ENCODE measurements at regions not wholly inside any gene's neighbourhood (a gene's known extent, or its start where the extent isn't known, plus 50 kb on each side); places are given as distances from the start of the nearest gene placed in this dataset.

GRCh38 chr10:4359003-4359402 lies 467.0 kb upstream of the AKR1E2 start:
- TF ChIP-seq ZNF514 (tag by site-specific recombination; IDR thresholded peaks at IDR 0.05): no peak
- no peak for TF ChIP-seq ZNF292 (tag by site-specific recombination; IDR thresholded peaks at IDR 0.05; ENCODE audit: borderline replicate concordance, low read depth)
